Esophagus muscularis mucosa (tissue), 4 donors: ENCODE measurements at regions not wholly inside any gene's neighbourhood (a gene's known extent, or its start where the extent isn't known, plus 50 kb on each side); places are given as distances from the start of the nearest gene placed in this dataset.

ENCODE experiments used
- EP300 ChIP-seq: sonication (generic); formaldehyde crosslinking; IDR thresholded peaks from one replicate; pipeline ENCODE4 v1.6.1; 2017; ENCODE audit warnings: antibody characterized with exemption
- POLR2A ChIP-seq: fragments of 450-650 bp; IDR thresholded peaks from one replicate; pipeline ENCODE4 v1.6.1; 2017; ENCODE audit warnings: antibody characterized with exemption, moderate library complexity, mild to moderate bottlenecking, low read depth
- POLR2AphosphoS5 ChIP-seq, 2 donors: sonication (generic); formaldehyde crosslinking; IDR thresholded peaks; one replicate each; pipeline ENCODE4 v1.6.1; 2017; ENCODE audit warnings: antibody characterized with exemption in 2 of 2
- TF ChIP-seq, protein P1 (sequence below), 3 experiments: fragments of 200-600 bp in 2 of 3; fragments of 450-650 bp in 1 of 3; sonication (generic) in 2 of 3; IDR thresholded peaks; one replicate each; pipeline ENCODE4 v1.5.1; 2017 to 2019; ENCODE audit warnings: antibody characterized with exemption in 3 of 3, mild to moderate bottlenecking in 2 of 3, moderate library complexity in 1 of 3

DNA sequence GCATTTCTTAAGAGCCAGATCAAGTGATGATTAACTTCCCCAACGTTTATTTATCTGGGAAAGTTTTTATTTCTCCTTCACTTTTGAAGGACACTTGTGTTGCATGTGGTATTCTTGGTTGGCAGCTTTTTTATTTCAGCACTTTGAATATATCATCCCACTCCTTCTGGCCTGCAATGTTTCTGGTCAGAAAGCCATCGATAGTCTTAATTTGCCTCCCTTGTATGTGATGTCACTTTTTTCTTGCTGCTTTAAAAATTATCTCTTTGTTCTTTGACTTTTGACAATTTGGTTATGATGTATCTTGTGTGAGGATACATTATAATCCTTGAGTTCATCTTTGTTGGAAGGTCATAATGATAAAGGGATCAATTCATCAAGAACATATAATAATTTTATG is 503.2 kb downstream of the OTOL1 start:
- TF ChIP-seq, protein P1, sequence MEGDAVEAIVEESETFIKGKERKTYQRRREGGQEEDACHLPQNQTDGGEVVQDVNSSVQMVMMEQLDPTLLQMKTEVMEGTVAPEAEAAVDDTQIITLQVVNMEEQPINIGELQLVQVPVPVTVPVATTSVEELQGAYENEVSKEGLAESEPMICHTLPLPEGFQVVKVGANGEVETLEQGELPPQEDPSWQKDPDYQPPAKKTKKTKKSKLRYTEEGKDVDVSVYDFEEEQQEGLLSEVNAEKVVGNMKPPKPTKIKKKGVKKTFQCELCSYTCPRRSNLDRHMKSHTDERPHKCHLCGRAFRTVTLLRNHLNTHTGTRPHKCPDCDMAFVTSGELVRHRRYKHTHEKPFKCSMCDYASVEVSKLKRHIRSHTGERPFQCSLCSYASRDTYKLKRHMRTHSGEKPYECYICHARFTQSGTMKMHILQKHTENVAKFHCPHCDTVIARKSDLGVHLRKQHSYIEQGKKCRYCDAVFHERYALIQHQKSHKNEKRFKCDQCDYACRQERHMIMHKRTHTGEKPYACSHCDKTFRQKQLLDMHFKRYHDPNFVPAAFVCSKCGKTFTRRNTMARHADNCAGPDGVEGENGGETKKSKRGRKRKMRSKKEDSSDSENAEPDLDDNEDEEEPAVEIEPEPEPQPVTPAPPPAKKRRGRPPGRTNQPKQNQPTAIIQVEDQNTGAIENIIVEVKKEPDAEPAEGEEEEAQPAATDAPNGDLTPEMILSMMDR (IDR thresholded peaks at IDR 0.05), result no peak
- TF ChIP-seq POLR2AphosphoS5 (IDR thresholded peaks at IDR 0.05), result no peak
- no peak for TF ChIP-seq POLR2A
- no peak for TF ChIP-seq EP300
